Mesodermal cell (in vitro differentiated cells): ENCODE measurements at regions not wholly inside any gene's neighbourhood (a gene's known extent, or its start where the extent isn't known, plus 50 kb on each side); places are given as distances from the start of the nearest gene placed in this dataset.

Experiments
- H3K27ac ChIP-seq: 2 replicates; pipeline ENCODE4 v1.7.0; 2013; ENCODE audit warnings: mild to moderate bottlenecking, low read depth, low read length, moderate library complexity; ENCODE audit not compliant: severe bottlenecking
- H3K36me3 ChIP-seq: 2 replicates; pipeline ENCODE4 v1.7.1; 2013; ENCODE audit warnings: mild to moderate bottlenecking, low read length, moderate library complexity; ENCODE audit not compliant: control insufficient read depth, insufficient read depth
- H3K4me1 ChIP-seq: one replicate; pipeline ENCODE4 v1.7.1; 2013; ENCODE audit warnings: mild to moderate bottlenecking, low read length; ENCODE audit not compliant: insufficient read depth, control insufficient read depth, poor library complexity, severe bottlenecking
- H3K4me3 ChIP-seq: 2 replicates; pipeline ENCODE4 v1.7.0; 2013; ENCODE audit warnings: low read length, control low read depth, mild to moderate bottlenecking; ENCODE audit not compliant: insufficient read depth, poor library complexity, severe bottlenecking; ENCODE audit errors: extremely low read depth
- H3K9me3 ChIP-seq: 2 replicates; pipeline ENCODE4 v1.7.1; 2013; ENCODE audit warnings: mild to moderate bottlenecking, low read length, moderate library complexity; ENCODE audit not compliant: control insufficient read depth
- WGBS, 2 experiments: methylation state at CpG; one replicate each; pipeline ENCODE4 v1.1.5; 2013; ENCODE audit warnings: missing lambda C conversion rate in 2 of 2; ENCODE audit not compliant: insufficient coverage in 2 of 2; 5-methylcytosine and 5-hydroxymethylcytosine counted together

- H3K27ac ChIP-seq, result no peak overlapping the region
- WGBS, 2 experiments, result 43 to 88% methylated on average over 1 of the region's 2 CpGs
- H3K9me3 ChIP-seq, result no peaks in the 10 kb centered on the region
- no peaks in the 10 kb centered on the region for H3K4me1 ChIP-seq
- no peaks in the 10 kb centered on the region for H3K36me3 ChIP-seq
- H3K4me3 ChIP-seq, result no peak overlapping the region
These were observed 189.4 kb upstream of the CWC22 start for GRCh38 chr2:180196419-180196977.

GRCh38 chr2:180195847-180196246 lies 188.8 kb upstream of the CWC22 start:
- H3K27ac ChIP-seq, result no peak overlapping the region
- H3K36me3 ChIP-seq, result no peaks in the 10 kb centered on the region
- H3K9me3 ChIP-seq, result no peaks in the 10 kb centered on the region
- no peak overlapping the region for H3K4me3 ChIP-seq
- H3K4me1 ChIP-seq, result no peaks in the 10 kb centered on the region

- 88 to 100% methylated on average over 5 to 10 of the region's 11 CpGs for WGBS, 2 experiments
- Histone ChIP-seq H3K4me3 (no peak overlapping the region), H3K36me3 (no peaks in the 10 kb centered on the region), H3K4me1 (no peaks in the 10 kb centered on the region), H3K9me3 (no peaks in the 10 kb centered on the region), H3K27ac (peak overlapping the region; percentile 12)
These were observed 184.5 kb upstream of the CWC22 start for GRCh38 chr2:180191432-180192124.

GRCh38 chr2:180190851-180191250 lies 183.8 kb upstream of the CWC22 start:
- WGBS, 2 experiments, result 100% methylated on average over 1 of the region's 2 CpGs; no CpG with 5 or more reads in 1 of the 2 experiments
- no peak overlapping the region for H3K4me3 ChIP-seq
- no peaks in the 10 kb centered on the region for H3K9me3 ChIP-seq
- H3K36me3 ChIP-seq, result no peaks in the 10 kb centered on the region
- H3K4me1 ChIP-seq, result no peaks in the 10 kb centered on the region
- no peak overlapping the region for H3K27ac ChIP-seq

- WGBS, 2 experiments, result no CpG with 5 or more reads among the region's 2 CpGs
- H3K27ac ChIP-seq, result no peak overlapping the region
- no peaks in the 10 kb centered on the region for H3K4me1 ChIP-seq
- no peaks in the 10 kb centered on the region for H3K36me3 ChIP-seq
- H3K9me3 ChIP-seq, result no peaks in the 10 kb centered on the region
- H3K4me3 ChIP-seq, result no peak overlapping the region
These were observed 180.5 kb upstream of the CWC22 start for GRCh38 chr2:180187611-180188010.

- H3K4me3 ChIP-seq, result no peak overlapping the region
- no peaks in the 10 kb centered on the region for H3K36me3 ChIP-seq
- no peaks in the 10 kb centered on the region for H3K4me1 ChIP-seq
- H3K27ac ChIP-seq, result no peak overlapping the region
- no peaks in the 10 kb centered on the region for H3K9me3 ChIP-seq
- 89% methylated on average over 1 of the region's 2 CpGs for WGBS, 2 experiments
These were observed 177.4 kb upstream of the CWC22 start for GRCh38 chr2:180184506-180184905.

- Histone ChIP-seq H3K27ac (no peak overlapping the region), H3K9me3 (no peaks in the 10 kb centered on the region), H3K4me1 (no peaks in the 10 kb centered on the region), H3K4me3 (no peak overlapping the region), H3K36me3 (no peaks in the 10 kb centered on the region)
- WGBS, 2 experiments, result no CpG with 5 or more reads among the region's 2 CpGs
These were observed 173.4 kb upstream of the CWC22 start for GRCh38 chr2:180180511-180180910.

- no peaks in the 10 kb centered on the region for H3K4me1 ChIP-seq
- H3K9me3 ChIP-seq, result no peaks in the 10 kb centered on the region
- H3K27ac ChIP-seq, result no peak overlapping the region
- no peaks in the 10 kb centered on the region for H3K36me3 ChIP-seq
- no peak overlapping the region for H3K4me3 ChIP-seq
These were observed 170.4 kb upstream of the CWC22 start for GRCh38 chr2:180177534-180177933.

GRCh38 chr2:180175736-180176135 lies 168.6 kb upstream of the CWC22 start:
- Histone ChIP-seq H3K4me3 (no peak overlapping the region), H3K27ac (no peak overlapping the region), H3K36me3 (no peaks in the 10 kb centered on the region), H3K4me1 (no peaks in the 10 kb centered on the region), H3K9me3 (no peaks in the 10 kb centered on the region)
- 100% methylated on average over 1 to 2 of the region's 2 CpGs for WGBS, 2 experiments

GRCh38 chr2:180174580-180174979 lies 167.5 kb upstream of the CWC22 start:
- H3K36me3 ChIP-seq, result no peaks in the 10 kb centered on the region
- no peaks in the 10 kb centered on the region for H3K4me1 ChIP-seq
- H3K9me3 ChIP-seq, result peaks cover 2% of the 10 kb centered on the region
- no CpG with 5 or more reads among the region's 6 CpGs for WGBS, 2 experiments
- no peak overlapping the region for H3K27ac ChIP-seq
- no peak overlapping the region for H3K4me3 ChIP-seq

GRCh38 chr2:180169474-180169873 lies 162.4 kb upstream of the CWC22 start:
- Histone ChIP-seq H3K27ac (no peak overlapping the region), H3K36me3 (no peaks in the 10 kb centered on the region), H3K4me3 (no peak overlapping the region), H3K4me1 (no peaks in the 10 kb centered on the region), H3K9me3 (peaks cover 12% of the 10 kb centered on the region)
